ENCODE measurements at regions not wholly inside any gene's neighbourhood (a gene's known extent, or its start where the extent isn't known, plus 50 kb on each side); places are given as distances from the start of the nearest gene placed in this dataset.

DNA sequence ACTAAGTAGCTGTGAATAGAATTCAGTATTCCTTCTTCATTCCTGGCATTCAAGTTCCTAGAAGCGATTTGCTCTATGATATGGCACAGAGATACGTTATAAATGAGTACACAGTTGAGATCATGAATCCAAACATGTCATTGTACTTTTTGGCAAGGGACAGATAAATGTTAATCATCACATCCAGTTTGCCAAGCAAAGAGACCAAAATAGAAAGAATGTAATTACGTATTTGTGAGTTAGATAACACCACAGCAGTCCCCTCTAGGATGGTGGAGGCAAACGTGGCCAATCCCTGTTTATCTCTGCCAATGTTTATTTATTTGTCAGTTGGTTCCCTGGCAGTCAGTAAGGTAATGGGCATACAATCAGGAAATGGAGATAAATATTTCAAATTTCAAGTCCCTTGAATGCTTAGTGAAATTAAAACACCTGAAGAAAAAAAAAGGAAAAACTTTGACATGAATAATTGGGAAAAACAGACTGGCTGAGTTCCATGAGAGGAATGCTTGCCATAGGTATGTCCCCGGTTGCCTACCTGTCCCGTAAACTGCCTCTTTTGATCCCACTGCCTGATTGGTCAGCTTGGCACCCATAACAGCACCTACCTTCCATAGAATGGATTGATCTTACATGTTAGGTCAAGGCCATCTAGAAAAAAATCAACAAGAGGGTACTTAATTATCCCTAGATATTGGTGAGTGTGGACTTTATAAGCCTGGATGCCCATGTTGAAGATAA lies 451.1 kb upstream of the NETO1 start:
- H3K27me3 ChIP-seq (ENCODE audit: control insufficient read depth, insufficient read depth, low read length): no peaks in the 10 kb centered on the region
- H3K36me3 ChIP-seq (replicated peaks; ENCODE audit: control insufficient read depth, insufficient read depth, low read length): no peaks in the 10 kb centered on the region
- DNase-seq: no peak
- H3K4me3 ChIP-seq (ENCODE audit: insufficient read depth, low read depth, low read length): no peak overlapping the region

DNA sequence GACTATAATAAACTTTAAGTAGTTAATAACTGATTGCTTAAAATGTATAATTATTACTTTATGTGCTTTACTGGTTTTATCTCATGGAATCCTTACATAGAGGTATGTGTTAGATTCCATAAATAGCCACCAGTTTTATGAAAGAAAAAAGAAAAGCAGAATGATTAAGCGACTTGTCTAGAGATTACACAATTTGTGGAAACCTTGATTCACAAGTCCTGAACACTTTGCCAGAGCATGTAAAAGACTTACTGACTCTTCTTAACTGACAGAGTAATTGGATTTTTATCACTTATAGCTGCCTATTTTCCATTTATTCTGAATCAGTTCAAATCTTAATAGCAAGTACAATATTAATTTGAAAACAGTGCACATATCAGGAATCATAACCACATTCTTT lies 448.7 kb upstream of the NETO1 start:
- no peak overlapping the region for H3K4me3 ChIP-seq (ENCODE audit: insufficient read depth, low read depth, low read length)
- DNase-seq: no peak
- H3K36me3 ChIP-seq (replicated peaks; ENCODE audit: control insufficient read depth, insufficient read depth, low read length): no peaks in the 10 kb centered on the region
- H3K27me3 ChIP-seq (ENCODE audit: control insufficient read depth, insufficient read depth, low read length): no peaks in the 10 kb centered on the region

DNA sequence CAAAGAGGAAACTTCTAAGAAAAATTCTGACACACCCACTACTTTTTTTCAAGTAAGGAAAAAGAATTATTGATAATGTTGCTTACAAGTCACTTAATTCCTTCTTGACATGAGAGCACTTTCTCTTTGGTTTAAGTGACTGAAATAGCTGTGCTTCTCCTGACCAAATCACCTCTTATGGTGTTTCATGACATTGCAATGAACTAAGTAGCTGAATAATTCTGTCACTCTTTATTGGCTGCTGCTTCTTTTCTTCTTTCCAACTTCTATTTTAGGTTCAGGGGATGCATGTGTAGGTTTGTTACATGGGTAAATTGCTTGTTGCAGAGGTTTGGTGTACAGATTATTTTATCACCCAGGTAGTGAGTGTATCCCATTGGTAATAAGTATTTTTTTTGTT lies 447.6 kb upstream of the NETO1 start:
- no peak for DNase-seq
- no peaks in the 10 kb centered on the region for H3K36me3 ChIP-seq (replicated peaks; ENCODE audit: control insufficient read depth, insufficient read depth, low read length)
- H3K27me3 ChIP-seq (ENCODE audit: control insufficient read depth, insufficient read depth, low read length): no peaks in the 10 kb centered on the region
- H3K4me3 ChIP-seq (ENCODE audit: insufficient read depth, low read depth, low read length): no peak overlapping the region

DNA sequence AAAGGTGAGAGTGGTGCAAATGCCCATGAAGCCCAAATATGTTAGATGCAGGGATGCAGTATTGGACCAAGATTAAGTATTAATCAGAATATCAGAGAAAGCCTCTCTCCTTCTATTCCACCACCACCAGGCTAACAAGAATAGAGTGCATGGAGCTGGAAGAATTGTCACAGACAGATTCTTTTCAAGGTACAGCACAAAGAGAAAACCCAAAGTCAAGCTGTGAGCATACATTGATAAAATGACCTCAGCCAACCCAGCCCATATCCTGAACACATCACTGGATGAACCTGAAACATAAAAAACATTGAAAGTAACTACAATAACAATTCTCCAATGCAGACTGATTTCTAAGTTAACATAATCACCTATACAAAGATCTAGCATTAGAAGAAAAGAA lies 445.7 kb upstream of the NETO1 start:
- Histone ChIP-seq H3K4me3 (ENCODE audit: insufficient read depth, low read depth, low read length) (no peak overlapping the region), H3K36me3 (replicated peaks; ENCODE audit: control insufficient read depth, insufficient read depth, low read length) (no peaks in the 10 kb centered on the region), H3K27me3 (ENCODE audit: control insufficient read depth, insufficient read depth, low read length) (no peaks in the 10 kb centered on the region)
- no peak for DNase-seq

DNA sequence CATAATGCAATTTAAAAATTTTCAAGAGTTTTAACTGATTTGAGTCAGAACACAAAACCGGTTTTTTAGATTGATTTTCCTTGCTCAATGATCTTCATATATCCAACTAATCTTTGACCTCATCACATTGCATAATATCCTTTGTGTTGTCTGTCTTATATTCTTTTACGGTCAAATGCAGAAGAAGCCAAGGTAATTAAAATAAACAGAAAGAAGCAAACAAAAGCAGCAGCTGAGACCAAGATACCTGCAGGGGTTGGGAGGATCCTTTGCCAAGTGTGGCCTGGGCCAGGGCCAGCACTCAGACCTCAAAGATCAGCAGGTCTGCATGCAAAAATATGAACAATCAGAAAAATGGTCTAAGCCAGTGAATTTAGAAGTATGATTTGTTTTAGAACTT lies 428.9 kb upstream of the NETO1 start:
- Histone ChIP-seq H3K36me3 (replicated peaks; ENCODE audit: control insufficient read depth, insufficient read depth, low read length) (no peaks in the 10 kb centered on the region), H3K4me3 (ENCODE audit: insufficient read depth, low read depth, low read length) (no peak overlapping the region), H3K27me3 (ENCODE audit: control insufficient read depth, insufficient read depth, low read length) (no peaks in the 10 kb centered on the region)
- DNase-seq: no peak

DNA sequence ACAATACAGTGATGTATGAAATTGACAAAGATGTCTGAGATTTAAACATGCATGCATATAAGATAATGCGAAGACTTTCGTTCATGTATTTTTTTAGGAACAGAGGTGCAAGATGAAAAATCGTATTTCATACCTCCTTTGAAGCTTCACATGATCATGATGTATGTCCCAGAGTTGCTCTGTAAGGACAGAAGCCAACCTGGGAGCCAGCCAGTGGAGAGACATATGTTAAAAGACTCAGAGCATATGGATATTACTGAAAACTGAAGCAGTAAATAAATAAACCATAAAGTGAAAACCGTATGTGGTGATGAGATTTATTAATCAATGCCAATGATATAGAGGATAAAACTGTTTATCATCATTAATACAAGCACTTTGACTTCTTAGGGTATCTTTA lies 424.4 kb upstream of the NETO1 start:
- no peaks in the 10 kb centered on the region for H3K36me3 ChIP-seq (replicated peaks; ENCODE audit: control insufficient read depth, insufficient read depth, low read length)
- no peak for DNase-seq
- H3K27me3 ChIP-seq (ENCODE audit: control insufficient read depth, insufficient read depth, low read length): no peaks in the 10 kb centered on the region
- no peak overlapping the region for H3K4me3 ChIP-seq (ENCODE audit: insufficient read depth, low read depth, low read length)

DNA sequence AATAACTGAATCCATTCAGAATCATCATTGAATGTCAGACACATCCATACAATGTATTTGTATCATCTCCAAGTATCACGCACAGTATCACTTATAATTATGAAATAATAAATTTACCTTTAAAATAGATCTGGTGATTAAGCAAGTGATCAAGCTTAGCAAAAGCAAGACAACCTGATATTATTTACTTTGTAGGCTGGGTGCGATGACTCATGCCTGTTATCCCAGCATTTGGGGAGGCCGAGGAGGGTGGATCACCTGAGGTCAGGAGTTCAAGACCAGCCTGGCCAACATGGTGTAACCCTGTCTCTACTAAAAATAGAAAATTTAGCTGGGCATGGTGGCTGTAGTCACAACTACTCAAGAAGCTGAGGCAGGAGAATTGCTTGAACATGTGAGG lies 421.0 kb upstream of the NETO1 start:
- no peak overlapping the region for H3K4me3 ChIP-seq (ENCODE audit: insufficient read depth, low read depth, low read length)
- H3K27me3 ChIP-seq (ENCODE audit: control insufficient read depth, insufficient read depth, low read length): no peaks in the 10 kb centered on the region
- DNase-seq: no peak
- no peaks in the 10 kb centered on the region for H3K36me3 ChIP-seq (replicated peaks; ENCODE audit: control insufficient read depth, insufficient read depth, low read length)

DNA sequence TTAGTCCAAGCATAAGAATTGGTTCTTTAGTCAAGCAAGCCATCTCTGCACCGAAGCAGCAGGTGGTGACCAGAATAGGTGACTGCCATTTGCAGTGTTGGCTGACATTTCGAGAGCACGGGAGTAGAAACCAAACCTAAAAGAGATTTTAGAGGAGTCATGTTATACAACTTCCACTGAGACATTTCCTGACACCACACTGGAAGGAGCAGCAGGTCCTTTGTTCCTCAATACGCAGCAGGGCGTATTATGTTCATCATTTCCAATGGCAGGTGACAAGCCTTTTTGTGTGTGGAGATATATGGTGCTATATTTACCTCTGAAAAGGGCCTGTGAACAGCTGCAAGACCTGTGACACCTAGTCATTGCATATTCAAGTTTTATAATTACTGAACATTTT lies 418.8 kb upstream of the NETO1 start:
- no peak for DNase-seq
- Histone ChIP-seq H3K27me3 (ENCODE audit: control insufficient read depth, insufficient read depth, low read length) (no peaks in the 10 kb centered on the region), H3K36me3 (replicated peaks; ENCODE audit: control insufficient read depth, insufficient read depth, low read length) (no peaks in the 10 kb centered on the region), H3K4me3 (ENCODE audit: insufficient read depth, low read depth, low read length) (no peak overlapping the region)

DNA sequence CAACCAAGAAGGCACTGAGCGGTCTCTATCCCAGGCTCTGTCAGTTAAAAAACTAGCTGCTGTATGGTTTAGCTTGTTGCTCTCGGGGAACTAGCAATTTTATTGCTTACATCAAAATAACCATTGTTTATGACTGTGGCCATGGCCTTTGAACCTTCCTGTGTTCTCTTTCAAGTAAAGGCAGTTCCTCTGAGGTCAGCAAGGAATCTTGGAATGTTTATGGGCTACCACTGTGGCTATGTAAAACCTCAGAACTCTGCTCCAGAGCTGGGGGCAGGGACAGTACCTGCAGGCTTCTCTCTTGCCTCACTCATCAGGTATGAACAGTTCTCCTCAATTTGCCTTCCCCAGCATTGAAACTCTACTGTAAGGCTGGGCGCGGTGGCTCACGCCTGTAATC lies 416.0 kb upstream of the NETO1 start:
- no peak for DNase-seq
- Histone ChIP-seq H3K27me3 (ENCODE audit: control insufficient read depth, insufficient read depth, low read length) (no peaks in the 10 kb centered on the region), H3K4me3 (ENCODE audit: insufficient read depth, low read depth, low read length) (no peak overlapping the region), H3K36me3 (replicated peaks; ENCODE audit: control insufficient read depth, insufficient read depth, low read length) (no peaks in the 10 kb centered on the region)

DNA sequence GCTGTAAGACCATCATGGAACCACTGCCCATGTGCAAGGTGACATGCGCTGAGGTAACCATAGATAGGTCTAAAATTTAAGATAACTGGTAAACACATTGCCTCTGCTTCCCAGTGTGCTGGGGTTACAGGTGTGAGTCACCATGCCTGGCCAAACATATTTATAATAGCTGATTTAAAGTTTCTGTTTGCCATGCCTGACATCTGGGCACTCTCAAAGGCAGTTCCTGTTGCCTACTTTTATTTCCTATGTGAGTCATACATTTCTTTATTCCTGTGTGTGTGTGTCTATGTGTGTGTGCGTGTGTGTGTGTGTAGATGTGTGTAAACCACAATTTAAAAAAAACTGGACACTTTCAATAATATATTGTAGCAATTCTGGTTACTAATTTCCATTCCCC lies 415.2 kb upstream of the NETO1 start:
- no peak overlapping the region for H3K4me3 ChIP-seq (ENCODE audit: insufficient read depth, low read depth, low read length)
- H3K27me3 ChIP-seq (ENCODE audit: control insufficient read depth, insufficient read depth, low read length): no peaks in the 10 kb centered on the region
- no peaks in the 10 kb centered on the region for H3K36me3 ChIP-seq (replicated peaks; ENCODE audit: control insufficient read depth, insufficient read depth, low read length)
- no peak for DNase-seq

DNA sequence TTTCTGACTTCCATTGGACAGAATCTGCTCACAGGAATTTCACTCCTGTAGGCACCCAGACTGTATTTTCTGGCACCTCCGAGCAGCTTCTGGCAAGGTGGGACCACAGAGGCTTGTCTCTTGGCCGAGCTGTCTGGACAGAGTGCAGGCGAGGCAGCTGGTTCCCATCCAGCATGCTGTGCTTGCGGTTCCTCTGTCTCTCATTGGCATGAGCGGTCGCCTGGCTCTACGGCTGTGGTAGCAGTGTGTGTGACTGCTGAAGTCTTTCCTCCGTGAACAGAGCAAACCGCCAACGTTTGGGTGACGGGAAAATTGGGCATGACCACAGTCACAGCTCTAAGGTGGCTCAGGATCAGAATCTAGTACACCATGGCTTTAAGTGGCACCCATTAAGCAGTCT lies 411.7 kb upstream of the NETO1 start:
- DNase-seq: no peak
- Histone ChIP-seq H3K27me3 (ENCODE audit: control insufficient read depth, insufficient read depth, low read length) (no peaks in the 10 kb centered on the region), H3K4me3 (ENCODE audit: insufficient read depth, low read depth, low read length) (no peak overlapping the region), H3K36me3 (replicated peaks; ENCODE audit: control insufficient read depth, insufficient read depth, low read length) (no peaks in the 10 kb centered on the region)

DNA sequence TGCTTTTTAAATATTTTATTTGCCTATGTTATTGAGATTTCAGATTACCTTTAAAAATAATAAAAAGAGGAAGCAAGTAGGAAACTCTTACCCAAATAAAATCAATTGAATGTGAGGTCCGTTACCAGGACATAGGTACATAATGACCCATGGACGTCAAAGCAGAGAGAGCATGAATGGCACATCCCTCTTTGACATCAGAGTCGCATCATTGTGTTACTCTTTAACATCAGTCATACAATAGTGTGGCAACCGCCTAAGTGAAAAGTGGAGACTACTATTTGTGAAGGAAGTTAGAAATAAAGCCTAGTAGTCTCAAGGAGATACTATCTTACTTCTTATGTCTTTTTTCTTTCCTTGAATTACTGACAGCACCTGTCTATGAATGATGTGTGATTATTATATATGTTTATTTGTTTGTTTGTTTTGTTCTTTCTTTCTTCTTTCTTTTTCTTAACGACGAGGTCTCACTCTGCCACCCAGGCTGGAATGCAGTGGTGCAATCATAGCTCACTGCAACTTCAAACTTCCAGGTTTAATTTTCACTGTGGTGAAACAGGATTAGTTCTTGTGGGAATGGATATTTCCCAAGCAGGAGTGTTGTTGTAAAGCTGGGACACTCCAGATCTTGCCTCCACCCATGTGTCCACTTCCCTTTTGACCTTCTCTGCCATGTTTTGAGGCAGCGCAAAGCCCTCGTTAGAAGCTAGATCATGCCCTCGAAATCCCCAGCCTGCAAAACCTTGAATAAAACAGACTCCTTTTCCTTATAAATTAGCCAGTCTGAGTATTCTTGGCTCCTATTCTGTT lies 407.2 kb upstream of the NETO1 start:
- no peak overlapping the region for H3K4me3 ChIP-seq (ENCODE audit: insufficient read depth, low read depth, low read length)
- no peaks in the 10 kb centered on the region for H3K36me3 ChIP-seq (replicated peaks; ENCODE audit: control insufficient read depth, insufficient read depth, low read length)
- DNase-seq: no peak
- no peaks in the 10 kb centered on the region for H3K27me3 ChIP-seq (ENCODE audit: control insufficient read depth, insufficient read depth, low read length)

DNA sequence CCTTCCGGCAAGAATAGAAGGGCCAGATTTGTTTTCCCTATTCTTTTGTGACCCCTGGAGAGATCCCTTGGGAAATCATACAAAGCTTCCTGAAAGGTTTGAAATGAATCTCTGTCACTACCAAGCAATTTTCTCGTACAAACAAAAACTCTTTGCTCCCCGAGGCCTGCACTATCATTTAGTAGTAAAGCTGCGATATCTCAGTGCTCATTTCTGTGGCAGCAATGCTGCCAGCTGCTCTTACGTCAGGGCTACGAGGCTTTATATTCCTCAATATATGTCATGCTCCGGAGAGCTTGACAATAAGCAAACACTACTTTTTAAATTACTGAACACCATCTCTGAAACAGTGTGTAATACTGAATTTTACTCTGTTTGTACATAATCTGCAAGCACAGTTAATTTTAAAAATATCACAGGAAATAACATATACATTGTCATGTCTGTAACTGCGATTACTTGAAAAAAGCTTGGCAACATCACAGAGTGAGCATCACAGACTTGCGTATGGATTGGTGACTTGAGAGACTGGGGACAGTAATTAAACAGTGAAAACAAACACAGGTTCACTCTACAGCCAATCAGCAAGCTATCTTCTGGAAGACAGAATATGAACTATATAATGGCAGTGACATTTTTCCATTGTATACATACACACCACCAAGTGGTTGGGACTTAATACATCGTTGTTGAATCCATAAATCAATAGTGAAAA lies 403.3 kb upstream of the NETO1 start:
- Histone ChIP-seq H3K4me3 (ENCODE audit: insufficient read depth, low read depth, low read length) (no peak overlapping the region), H3K36me3 (replicated peaks; ENCODE audit: control insufficient read depth, insufficient read depth, low read length) (no peaks in the 10 kb centered on the region), H3K27me3 (ENCODE audit: control insufficient read depth, insufficient read depth, low read length) (no peaks in the 10 kb centered on the region)
- DNase-seq: no peak

DNA sequence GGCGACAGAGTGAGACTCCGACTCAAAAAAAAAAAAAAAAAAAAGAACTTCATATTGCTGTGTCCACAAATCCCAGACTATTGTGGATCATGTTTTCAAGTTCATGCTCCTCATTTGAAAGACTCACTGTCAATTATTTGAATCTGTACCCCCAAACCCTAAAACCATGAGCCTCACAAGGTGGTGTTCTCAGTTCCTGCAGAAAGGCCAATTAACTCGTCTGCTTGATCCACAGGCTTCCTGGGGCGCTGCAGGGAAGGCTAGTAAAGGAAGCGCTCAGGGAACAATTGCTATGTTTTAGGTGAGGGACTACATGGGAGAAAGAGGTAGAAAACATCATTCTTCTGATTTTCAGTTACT lies 396.8 kb upstream of the NETO1 start:
- no peaks in the 10 kb centered on the region for H3K36me3 ChIP-seq (replicated peaks; ENCODE audit: control insufficient read depth, insufficient read depth, low read length)
- H3K27me3 ChIP-seq (ENCODE audit: control insufficient read depth, insufficient read depth, low read length): no peaks in the 10 kb centered on the region
- no peak for DNase-seq
- no peak overlapping the region for H3K4me3 ChIP-seq (ENCODE audit: insufficient read depth, low read depth, low read length)

DNA sequence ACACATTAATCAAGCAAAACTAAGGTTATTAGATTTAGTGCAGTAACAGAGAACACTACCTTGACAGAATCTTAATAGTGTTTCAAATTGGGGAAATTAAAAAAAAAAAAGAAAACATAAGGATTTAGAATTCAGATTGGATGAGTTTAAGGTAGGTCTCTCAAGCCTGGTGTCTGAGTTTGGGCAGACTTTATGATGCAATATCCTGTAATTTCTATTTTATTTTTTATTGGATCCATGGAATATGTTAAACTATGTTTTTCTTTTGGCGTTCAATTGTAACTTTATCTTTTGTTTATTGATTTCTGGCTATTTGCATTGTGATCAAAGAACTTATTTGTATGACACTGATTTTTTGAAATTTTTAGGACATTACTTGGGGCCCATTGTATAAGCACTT lies 394.1 kb upstream of the NETO1 start:
- Histone ChIP-seq H3K4me3 (ENCODE audit: insufficient read depth, low read depth, low read length) (no peak overlapping the region), H3K36me3 (replicated peaks; ENCODE audit: control insufficient read depth, insufficient read depth, low read length) (no peaks in the 10 kb centered on the region), H3K27me3 (ENCODE audit: control insufficient read depth, insufficient read depth, low read length) (no peaks in the 10 kb centered on the region)

More for the DNA sequence above, 394.1 kb upstream of the NETO1 start:
- DNase-seq: no peak
